ENCODE measurements at regions not wholly inside any gene's neighbourhood (a gene's known extent, or its start where the extent isn't known, plus 50 kb on each side); places are given as distances from the start of the nearest gene placed in this dataset.

DNA sequence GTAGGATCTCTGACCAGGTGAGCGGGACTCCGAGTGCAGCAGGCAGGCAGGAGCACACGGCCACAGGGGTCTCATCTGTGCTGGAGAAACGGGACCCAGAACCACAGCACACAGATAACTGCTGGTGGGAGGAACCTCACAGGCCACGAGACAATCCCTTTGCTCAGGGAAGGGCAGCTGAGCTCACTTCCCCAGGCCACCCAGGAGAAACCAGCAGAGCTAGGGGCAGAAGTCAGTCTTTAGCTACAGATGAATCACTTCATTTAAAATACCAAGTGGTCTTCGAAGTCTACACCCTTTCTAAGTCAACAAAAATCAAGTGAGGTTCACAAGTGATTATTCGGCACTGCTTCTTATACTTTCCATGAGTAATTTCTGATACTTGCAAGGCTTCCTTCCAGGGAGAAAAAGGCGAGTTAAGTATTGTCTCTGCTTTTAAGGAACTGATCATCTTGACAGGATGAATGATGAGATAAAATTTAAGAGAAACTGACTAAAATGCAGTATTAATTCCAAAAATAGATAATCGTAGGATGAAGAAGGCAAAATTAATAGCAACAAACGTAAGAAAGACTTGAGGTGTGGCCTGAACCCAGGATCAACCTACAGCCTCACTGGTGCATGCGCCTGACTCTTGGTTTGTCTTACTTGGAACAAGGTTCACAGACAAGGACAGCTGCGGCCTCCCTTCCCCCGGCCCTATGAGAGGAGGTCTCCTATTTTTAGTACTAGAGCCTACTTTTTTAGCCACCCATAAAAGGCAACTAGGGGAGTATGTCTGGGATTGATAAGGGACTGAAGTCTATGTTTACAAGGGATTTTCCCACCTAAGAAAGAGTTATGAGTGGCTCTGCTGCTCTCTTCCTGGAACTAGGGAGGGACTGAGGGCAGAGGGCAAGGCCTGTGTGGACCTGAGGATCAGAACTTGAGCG is 233.6 kb downstream of the TTLL2 start (continued):
- TF ChIP-seq, protein P1, sequence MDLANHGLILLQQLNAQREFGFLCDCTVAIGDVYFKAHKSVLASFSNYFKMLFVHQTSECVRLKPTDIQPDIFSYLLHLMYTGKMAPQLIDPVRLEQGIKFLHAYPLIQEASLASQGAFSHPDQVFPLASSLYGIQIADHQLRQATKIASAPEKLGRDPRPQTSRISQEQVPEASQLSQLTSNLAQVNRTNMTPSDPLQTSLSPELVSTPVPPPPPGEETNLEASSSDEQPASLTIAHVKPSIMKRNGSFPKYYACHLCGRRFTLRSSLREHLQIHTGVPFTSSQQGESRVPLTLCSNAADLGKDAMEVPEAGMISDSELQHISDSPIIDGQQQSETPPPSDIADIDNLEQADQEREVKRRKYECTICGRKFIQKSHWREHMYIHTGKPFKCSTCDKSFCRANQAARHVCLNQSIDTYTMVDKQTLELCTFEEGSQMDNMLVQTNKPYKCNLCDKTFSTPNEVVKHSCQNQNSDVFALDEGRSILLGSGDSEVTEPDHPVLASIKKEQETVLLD (CRISPR knock-in tag; IDR thresholded peaks at IDR 0.05; ENCODE audit: low read depth), result no peak
- TF ChIP-seq, protein P2, sequence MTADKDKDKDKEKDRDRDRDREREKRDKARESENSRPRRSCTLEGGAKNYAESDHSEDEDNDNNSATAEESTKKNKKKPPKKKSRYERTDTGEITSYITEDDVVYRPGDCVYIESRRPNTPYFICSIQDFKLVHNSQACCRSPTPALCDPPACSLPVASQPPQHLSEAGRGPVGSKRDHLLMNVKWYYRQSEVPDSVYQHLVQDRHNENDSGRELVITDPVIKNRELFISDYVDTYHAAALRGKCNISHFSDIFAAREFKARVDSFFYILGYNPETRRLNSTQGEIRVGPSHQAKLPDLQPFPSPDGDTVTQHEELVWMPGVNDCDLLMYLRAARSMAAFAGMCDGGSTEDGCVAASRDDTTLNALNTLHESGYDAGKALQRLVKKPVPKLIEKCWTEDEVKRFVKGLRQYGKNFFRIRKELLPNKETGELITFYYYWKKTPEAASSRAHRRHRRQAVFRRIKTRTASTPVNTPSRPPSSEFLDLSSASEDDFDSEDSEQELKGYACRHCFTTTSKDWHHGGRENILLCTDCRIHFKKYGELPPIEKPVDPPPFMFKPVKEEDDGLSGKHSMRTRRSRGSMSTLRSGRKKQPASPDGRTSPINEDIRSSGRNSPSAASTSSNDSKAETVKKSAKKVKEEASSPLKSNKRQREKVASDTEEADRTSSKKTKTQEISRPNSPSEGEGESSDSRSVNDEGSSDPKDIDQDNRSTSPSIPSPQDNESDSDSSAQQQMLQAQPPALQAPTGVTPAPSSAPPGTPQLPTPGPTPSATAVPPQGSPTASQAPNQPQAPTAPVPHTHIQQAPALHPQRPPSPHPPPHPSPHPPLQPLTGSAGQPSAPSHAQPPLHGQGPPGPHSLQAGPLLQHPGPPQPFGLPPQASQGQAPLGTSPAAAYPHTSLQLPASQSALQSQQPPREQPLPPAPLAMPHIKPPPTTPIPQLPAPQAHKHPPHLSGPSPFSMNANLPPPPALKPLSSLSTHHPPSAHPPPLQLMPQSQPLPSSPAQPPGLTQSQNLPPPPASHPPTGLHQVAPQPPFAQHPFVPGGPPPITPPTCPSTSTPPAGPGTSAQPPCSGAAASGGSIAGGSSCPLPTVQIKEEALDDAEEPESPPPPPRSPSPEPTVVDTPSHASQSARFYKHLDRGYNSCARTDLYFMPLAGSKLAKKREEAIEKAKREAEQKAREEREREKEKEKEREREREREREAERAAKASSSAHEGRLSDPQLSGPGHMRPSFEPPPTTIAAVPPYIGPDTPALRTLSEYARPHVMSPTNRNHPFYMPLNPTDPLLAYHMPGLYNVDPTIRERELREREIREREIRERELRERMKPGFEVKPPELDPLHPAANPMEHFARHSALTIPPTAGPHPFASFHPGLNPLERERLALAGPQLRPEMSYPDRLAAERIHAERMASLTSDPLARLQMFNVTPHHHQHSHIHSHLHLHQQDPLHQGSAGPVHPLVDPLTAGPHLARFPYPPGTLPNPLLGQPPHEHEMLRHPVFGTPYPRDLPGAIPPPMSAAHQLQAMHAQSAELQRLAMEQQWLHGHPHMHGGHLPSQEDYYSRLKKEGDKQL (CRISPR knock-in tag; IDR thresholded peaks at IDR 0.05; ENCODE audit: low read depth), result peak; percentile 28; the same call in 1 of the 2 replicates
- TF ChIP-seq, protein P3, sequence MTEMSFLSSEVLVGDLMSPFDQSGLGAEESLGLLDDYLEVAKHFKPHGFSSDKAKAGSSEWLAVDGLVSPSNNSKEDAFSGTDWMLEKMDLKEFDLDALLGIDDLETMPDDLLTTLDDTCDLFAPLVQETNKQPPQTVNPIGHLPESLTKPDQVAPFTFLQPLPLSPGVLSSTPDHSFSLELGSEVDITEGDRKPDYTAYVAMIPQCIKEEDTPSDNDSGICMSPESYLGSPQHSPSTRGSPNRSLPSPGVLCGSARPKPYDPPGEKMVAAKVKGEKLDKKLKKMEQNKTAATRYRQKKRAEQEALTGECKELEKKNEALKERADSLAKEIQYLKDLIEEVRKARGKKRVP (CRISPR knock-in tag; IDR thresholded peaks at IDR 0.05), result peak in 1 of 2 experiments; percentile 82; a peak in 2 of 4 replicates
- TF ChIP-seq ELF1 (CRISPR knock-in tag; IDR thresholded peaks at IDR 0.05) (peak; percentile 61; the same call in 1 of the 2 replicates), PHF20 (CRISPR knock-in tag; IDR thresholded peaks at IDR 0.05) (0 out of 2 replicates have a peak, but pooled peaks have one; percentile 36), ELF3 (CRISPR knock-in tag; IDR thresholded peaks at IDR 0.05) (peak; percentile 94), NCOR1 (IDR thresholded peaks at IDR 0.05; ENCODE audit: borderline replicate concordance, low read length) (no peak; the same call in 1 of the 2 replicates), STAT5B (CRISPR knock-in tag; IDR thresholded peaks at IDR 0.05) (no peak), CC2D1A (CRISPR knock-in tag; IDR thresholded peaks at IDR 0.05) (no peak), KLF13 (CRISPR knock-in tag; IDR thresholded peaks at IDR 0.05) (no peak)
- TF ChIP-seq, protein P4, sequence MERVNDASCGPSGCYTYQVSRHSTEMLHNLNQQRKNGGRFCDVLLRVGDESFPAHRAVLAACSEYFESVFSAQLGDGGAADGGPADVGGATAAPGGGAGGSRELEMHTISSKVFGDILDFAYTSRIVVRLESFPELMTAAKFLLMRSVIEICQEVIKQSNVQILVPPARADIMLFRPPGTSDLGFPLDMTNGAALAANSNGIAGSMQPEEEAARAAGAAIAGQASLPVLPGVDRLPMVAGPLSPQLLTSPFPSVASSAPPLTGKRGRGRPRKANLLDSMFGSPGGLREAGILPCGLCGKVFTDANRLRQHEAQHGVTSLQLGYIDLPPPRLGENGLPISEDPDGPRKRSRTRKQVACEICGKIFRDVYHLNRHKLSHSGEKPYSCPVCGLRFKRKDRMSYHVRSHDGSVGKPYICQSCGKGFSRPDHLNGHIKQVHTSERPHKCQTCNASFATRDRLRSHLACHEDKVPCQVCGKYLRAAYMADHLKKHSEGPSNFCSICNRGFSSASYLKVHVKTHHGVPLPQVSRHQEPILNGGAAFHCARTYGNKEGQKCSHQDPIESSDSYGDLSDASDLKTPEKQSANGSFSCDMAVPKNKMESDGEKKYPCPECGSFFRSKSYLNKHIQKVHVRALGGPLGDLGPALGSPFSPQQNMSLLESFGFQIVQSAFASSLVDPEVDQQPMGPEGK (CRISPR knock-in tag; IDR thresholded peaks at IDR 0.05), result no peak; the same call in 1 of the 2 replicates
- TF ChIP-seq, protein P5, sequence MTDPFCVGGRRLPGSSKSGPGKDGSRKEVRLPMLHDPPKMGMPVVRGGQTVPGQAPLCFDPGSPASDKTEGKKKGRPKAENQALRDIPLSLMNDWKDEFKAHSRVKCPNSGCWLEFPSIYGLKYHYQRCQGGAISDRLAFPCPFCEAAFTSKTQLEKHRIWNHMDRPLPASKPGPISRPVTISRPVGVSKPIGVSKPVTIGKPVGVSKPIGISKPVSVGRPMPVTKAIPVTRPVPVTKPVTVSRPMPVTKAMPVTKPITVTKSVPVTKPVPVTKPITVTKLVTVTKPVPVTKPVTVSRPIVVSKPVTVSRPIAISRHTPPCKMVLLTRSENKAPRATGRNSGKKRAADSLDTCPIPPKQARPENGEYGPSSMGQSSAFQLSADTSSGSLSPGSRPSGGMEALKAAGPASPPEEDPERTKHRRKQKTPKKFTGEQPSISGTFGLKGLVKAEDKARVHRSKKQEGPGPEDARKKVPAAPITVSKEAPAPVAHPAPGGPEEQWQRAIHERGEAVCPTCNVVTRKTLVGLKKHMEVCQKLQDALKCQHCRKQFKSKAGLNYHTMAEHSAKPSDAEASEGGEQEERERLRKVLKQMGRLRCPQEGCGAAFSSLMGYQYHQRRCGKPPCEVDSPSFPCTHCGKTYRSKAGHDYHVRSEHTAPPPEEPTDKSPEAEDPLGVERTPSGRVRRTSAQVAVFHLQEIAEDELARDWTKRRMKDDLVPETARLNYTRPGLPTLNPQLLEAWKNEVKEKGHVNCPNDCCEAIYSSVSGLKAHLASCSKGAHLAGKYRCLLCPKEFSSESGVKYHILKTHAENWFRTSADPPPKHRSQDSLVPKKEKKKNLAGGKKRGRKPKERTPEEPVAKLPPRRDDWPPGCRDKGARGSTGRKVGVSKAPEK (CRISPR knock-in tag; IDR thresholded peaks at IDR 0.05; ENCODE audit: borderline replicate concordance), result 0 out of 2 replicates have a peak, but pooled peaks have one; percentile 60
- TF ChIP-seq, protein P6, sequence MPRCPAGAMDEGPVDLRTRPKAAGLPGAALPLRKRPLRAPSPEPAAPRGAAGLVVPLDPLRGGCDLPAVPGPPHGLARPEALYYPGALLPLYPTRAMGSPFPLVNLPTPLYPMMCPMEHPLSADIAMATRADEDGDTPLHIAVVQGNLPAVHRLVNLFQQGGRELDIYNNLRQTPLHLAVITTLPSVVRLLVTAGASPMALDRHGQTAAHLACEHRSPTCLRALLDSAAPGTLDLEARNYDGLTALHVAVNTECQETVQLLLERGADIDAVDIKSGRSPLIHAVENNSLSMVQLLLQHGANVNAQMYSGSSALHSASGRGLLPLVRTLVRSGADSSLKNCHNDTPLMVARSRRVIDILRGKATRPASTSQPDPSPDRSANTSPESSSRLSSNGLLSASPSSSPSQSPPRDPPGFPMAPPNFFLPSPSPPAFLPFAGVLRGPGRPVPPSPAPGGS (CRISPR knock-in tag; IDR thresholded peaks at IDR 0.05), result no peak
